Spleen (tissue), 7 donors: ENCODE measurements at regions not wholly inside any gene's neighbourhood (a gene's known extent, or its start where the extent isn't known, plus 50 kb on each side); places are given as distances from the start of the nearest gene placed in this dataset.

Experiments used
- CTCF ChIP-seq, 11 experiments: fragments of 200-600 bp in 7 of 11; fragments of 450-650 bp in 4 of 11; sonication (generic) in 4 of 11; IDR thresholded peaks in 8 of 11; conservative IDR thresholded peaks in 3 of 11; 1 replicate in 7 of 11; 2 replicates in 4 of 11; pipeline versions ENCODE4 v1.4.0 to v1.8.0; 2016 to 2021; ENCODE audit warnings: antibody characterized with exemption in 11 of 11, inconsistent platforms in 4 of 11, mild to moderate bottlenecking in 1 of 11
- POLR2A ChIP-seq, 3 donors: fragments of 450-650 bp; IDR thresholded peaks; one replicate each; pipeline ENCODE4 v1.5.1; 2017; ENCODE audit warnings: antibody characterized with exemption in 3 of 3, mild to moderate bottlenecking in 1 of 3
- POLR2AphosphoS5 ChIP-seq, 3 donors: sonication (generic); formaldehyde crosslinking; IDR thresholded peaks; one replicate each; pipeline ENCODE4 v1.5.1; 2017; ENCODE audit warnings: antibody characterized with exemption in 3 of 3
- donor health status: DM: no; HTN: no; CAD: no; lungs with moderate emphysema.
- donor health status: DM: no; HTN: no; CAD: no.
- donor health status: DM: no; HTN: no; CAD: no.

GRCh38 chr13:88456151-88456550, 785.0 kb downstream of the SLITRK5 start:
- TF ChIP-seq CTCF (IDR thresholded peaks at IDR 0.05 in 8 of 11, conservative IDR thresholded peaks at IDR 0.05 in 3 of 11) (no peak), POLR2A (IDR thresholded peaks at IDR 0.05) (no peak), POLR2AphosphoS5 (IDR thresholded peaks at IDR 0.05) (no peak)
